ENCODE measurements at regions not wholly inside any gene's neighbourhood (a gene's known extent, or its start where the extent isn't known, plus 50 kb on each side); places are given as distances from the start of the nearest gene placed in this dataset.

DNA sequence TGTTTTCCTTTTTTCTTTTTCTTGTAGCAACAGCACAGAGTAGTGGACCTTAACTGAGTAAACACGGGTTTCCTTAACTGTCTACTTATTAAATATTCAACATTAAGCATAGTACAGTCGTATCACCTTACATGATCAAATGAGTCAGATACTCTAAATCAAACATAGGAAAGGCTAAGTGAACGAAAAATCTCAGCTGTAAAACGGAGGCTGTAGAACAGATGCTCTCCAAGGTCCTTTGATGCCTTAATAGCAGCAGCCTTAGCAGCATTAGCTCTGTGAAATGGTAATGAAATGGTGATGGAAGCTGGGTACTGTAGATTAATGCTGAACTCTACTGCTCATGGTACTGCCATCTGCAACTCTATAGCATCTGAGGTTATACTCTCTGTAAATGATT, 1433.3 kb upstream of the C9orf72 start:
- TF ChIP-seq, protein P1, sequence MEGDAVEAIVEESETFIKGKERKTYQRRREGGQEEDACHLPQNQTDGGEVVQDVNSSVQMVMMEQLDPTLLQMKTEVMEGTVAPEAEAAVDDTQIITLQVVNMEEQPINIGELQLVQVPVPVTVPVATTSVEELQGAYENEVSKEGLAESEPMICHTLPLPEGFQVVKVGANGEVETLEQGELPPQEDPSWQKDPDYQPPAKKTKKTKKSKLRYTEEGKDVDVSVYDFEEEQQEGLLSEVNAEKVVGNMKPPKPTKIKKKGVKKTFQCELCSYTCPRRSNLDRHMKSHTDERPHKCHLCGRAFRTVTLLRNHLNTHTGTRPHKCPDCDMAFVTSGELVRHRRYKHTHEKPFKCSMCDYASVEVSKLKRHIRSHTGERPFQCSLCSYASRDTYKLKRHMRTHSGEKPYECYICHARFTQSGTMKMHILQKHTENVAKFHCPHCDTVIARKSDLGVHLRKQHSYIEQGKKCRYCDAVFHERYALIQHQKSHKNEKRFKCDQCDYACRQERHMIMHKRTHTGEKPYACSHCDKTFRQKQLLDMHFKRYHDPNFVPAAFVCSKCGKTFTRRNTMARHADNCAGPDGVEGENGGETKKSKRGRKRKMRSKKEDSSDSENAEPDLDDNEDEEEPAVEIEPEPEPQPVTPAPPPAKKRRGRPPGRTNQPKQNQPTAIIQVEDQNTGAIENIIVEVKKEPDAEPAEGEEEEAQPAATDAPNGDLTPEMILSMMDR (IDR thresholded peaks at IDR 0.05) = no peak
- TF ChIP-seq POLR2A (IDR thresholded peaks at IDR 0.05) (no peak), POLR2AphosphoS5 (IDR thresholded peaks at IDR 0.05) (no peak)

Measured in prostate gland (tissue), 2 donors.